CD4-positive, CD25-positive, alpha-beta regulatory T cell (primary cell): ENCODE measurements at regions not wholly inside any gene's neighbourhood (a gene's known extent, or its start where the extent isn't known, plus 50 kb on each side); places are given as distances from the start of the nearest gene placed in this dataset.
"Not testable (repeated sequence)": the region's sequence is repeated elsewhere in the genome, so short reads cannot be mapped to it uniquely, and the experiment has no call there.

Experiments used
- ATAC-seq, 2 donors: fragments of 150-1000 bp; cut with Tn5 transposase; one replicate each; pipeline ENCODE4 v1.10.0; 2021; ENCODE audit warnings: low read depth in 2 of 2, moderate number of reproducible peaks in 2 of 2, moderate library complexity in 1 of 2
- DNase-seq, 3 donors: peaks; one replicate each; pipeline versions ENCODE4 v3.0.0 to v3.0.0-alpha.2; 2012 to 2022; ENCODE audit warnings: mixed read lengths in 1 of 3
- H3K27ac ChIP-seq: one replicate; pipeline ENCODE4 v1.7.0; 2013; ENCODE audit warnings: mild to moderate bottlenecking, low read length; ENCODE audit not compliant: insufficient read depth, poor library complexity, severe bottlenecking
- H3K27me3 ChIP-seq: one replicate; pipeline ENCODE4 v1.7.0; 2013; ENCODE audit warnings: low read length; ENCODE audit not compliant: control insufficient read depth, insufficient read depth
- H3K36me3 ChIP-seq: one replicate; pipeline ENCODE4 v1.7.0; 2013; ENCODE audit warnings: mild to moderate bottlenecking, low read length, moderate library complexity; ENCODE audit not compliant: control insufficient read depth, insufficient read depth
- H3K4me1 ChIP-seq: 2 replicates; pipeline ENCODE4 v1.7.0; 2013; ENCODE audit warnings: mild to moderate bottlenecking, low read length; ENCODE audit not compliant: insufficient read depth, control insufficient read depth, poor library complexity, severe bottlenecking
- H3K4me3 ChIP-seq: one replicate; pipeline ENCODE4 v1.7.0; 2013; ENCODE audit warnings: low read depth, mild to moderate bottlenecking, low read length, moderate library complexity
- H3K9me3 ChIP-seq, 2 experiments: 1 replicate in 1 of 2; 2 replicates in 1 of 2; pipeline ENCODE4 v1.7.0; 2013; ENCODE audit warnings: low read length in 2 of 2, mild to moderate bottlenecking in 1 of 2, moderate library complexity in 1 of 2; ENCODE audit not compliant: control insufficient read depth in 2 of 2
- H3K27ac Mint-ChIP-seq, 3 donors: one replicate each; pipeline ENCODE4 v1.8.0; 2020 to 2022; ENCODE audit warnings: mild to moderate bottlenecking in 3 of 3, mixed read lengths in 3 of 3, moderate library complexity in 2 of 3
- H3K27me3 Mint-ChIP-seq: one replicate; pipeline ENCODE4 v1.8.0; 2022; ENCODE audit warnings: mild to moderate bottlenecking, mixed read lengths
- H3K36me3 Mint-ChIP-seq: one replicate; pipeline ENCODE4 v1.8.0; 2020; ENCODE audit warnings: mixed read lengths
- H3K4me1 Mint-ChIP-seq, 4 donors: one replicate each; pipeline ENCODE4 v1.8.0; 2020 to 2022; ENCODE audit warnings: mixed read lengths in 4 of 4, mild to moderate bottlenecking in 1 of 4
- H3K4me3 Mint-ChIP-seq, 4 donors: one replicate each; pipeline ENCODE4 v1.8.0; 2020 to 2022; ENCODE audit warnings: mild to moderate bottlenecking in 4 of 4, mixed read lengths in 4 of 4, moderate library complexity in 3 of 4
- H3K9me3 Mint-ChIP-seq, 7 donors: one replicate each; pipeline ENCODE4 v1.8.0; 2020 to 2022; ENCODE audit warnings: mixed read lengths in 7 of 7, mild to moderate bottlenecking in 3 of 7, moderate library complexity in 2 of 7

DNA sequence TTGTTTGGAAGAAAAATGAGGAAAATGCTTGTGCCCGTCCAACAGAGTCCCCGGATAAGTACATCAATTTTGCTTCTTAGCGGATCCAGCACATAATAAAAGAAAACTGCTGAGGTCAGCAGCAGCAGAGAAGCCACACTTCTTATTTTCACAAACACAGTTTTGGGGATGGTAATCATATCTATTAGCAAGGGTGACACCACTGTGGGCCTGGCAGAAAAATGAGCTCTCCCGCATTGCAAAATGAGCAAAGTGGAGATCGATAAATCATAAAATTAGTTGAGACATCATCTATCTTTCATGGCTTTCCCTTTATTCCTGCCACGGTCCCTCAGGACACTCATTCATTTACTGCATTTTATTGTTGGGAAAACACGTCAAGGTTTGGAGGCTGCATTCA lies 186.4 kb downstream of the NPIPA7 start:
- not testable (repeated sequence) for H3K4me3 ChIP-seq, H3K27ac ChIP-seq, H3K27me3 Mint-ChIP-seq, H3K9me3 Mint-ChIP-seq, H3K27me3 ChIP-seq, ATAC-seq, H3K4me3 Mint-ChIP-seq, DNase-seq, H3K4me1 ChIP-seq, H3K4me1 Mint-ChIP-seq, H3K9me3 ChIP-seq, H3K36me3 Mint-ChIP-seq, H3K27ac Mint-ChIP-seq, H3K36me3 ChIP-seq

GRCh38 chr16:16570055-16570454 lies 191.1 kb downstream of the NPIPA7 start:
- not testable (repeated sequence) for ATAC-seq, H3K4me3 Mint-ChIP-seq, H3K27me3 ChIP-seq, H3K4me3 ChIP-seq, H3K27ac Mint-ChIP-seq, H3K9me3 Mint-ChIP-seq, H3K27me3 Mint-ChIP-seq, H3K27ac ChIP-seq, H3K36me3 ChIP-seq, H3K4me1 Mint-ChIP-seq, H3K36me3 Mint-ChIP-seq, DNase-seq, H3K4me1 ChIP-seq, H3K9me3 ChIP-seq

- not testable (repeated sequence) for DNase-seq
Observed at GRCh38 chr16:16570874-16571273, 191.9 kb downstream of the NPIPA7 start.

DNA sequence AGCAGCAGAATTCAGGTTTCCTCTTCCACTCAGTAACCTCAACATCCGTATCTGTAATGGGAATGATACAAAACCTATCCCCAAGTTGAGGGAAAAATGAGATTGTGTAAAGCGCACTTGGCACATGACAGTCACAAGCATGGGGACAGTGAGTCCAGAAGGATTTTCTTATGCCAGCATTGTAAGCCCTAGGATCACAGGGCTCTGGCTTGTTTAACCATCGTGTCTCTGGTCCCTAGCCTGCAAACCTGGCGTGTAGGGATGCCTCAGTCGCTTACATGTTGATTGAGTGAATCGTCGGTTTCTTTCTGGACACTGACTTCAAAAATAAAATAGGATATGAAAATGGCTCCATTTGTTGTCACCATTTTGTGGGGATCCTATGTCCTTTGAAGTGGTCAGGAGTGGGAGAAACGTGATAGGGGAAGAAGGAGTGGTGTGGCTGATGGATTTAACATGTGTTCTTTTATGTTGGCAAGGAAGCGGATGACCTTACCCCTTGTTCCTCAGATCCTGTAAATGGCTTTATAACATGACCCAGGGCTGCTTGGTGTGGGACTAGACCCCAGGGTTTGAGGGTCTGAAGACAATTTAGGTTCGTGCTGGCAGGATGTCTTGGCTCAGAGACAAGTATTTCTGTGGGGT lies 193.3 kb downstream of the NPIPA7 start:
- not testable (repeated sequence) for ATAC-seq, H3K9me3 ChIP-seq

More at GRCh38 chr16:16570874-16571273, 191.9 kb downstream of the NPIPA7 start:
- not testable (repeated sequence) for H3K27ac ChIP-seq, H3K4me3 ChIP-seq, H3K36me3 Mint-ChIP-seq, H3K9me3 Mint-ChIP-seq, H3K27ac Mint-ChIP-seq, H3K9me3 ChIP-seq, H3K27me3 Mint-ChIP-seq, H3K4me1 Mint-ChIP-seq, H3K27me3 ChIP-seq, H3K36me3 ChIP-seq, H3K4me3 Mint-ChIP-seq, ATAC-seq, H3K4me1 ChIP-seq

GRCh38 chr16:16577062-16577461 lies 198.1 kb downstream of the NPIPA7 start:
- H3K9me3 Mint-ChIP-seq, ATAC-seq, H3K27me3 Mint-ChIP-seq, H3K9me3 ChIP-seq, H3K4me3 Mint-ChIP-seq, H3K4me1 Mint-ChIP-seq, H3K4me1 ChIP-seq, H3K36me3 Mint-ChIP-seq, H3K27ac ChIP-seq, H3K36me3 ChIP-seq, DNase-seq, H3K27me3 ChIP-seq, H3K27ac Mint-ChIP-seq, H3K4me3 ChIP-seq: not testable (repeated sequence)

More for the DNA sequence above, 193.3 kb downstream of the NPIPA7 start:
- H3K4me1 ChIP-seq, H3K36me3 ChIP-seq, H3K27me3 Mint-ChIP-seq, H3K4me3 ChIP-seq, H3K4me1 Mint-ChIP-seq, H3K4me3 Mint-ChIP-seq, H3K27ac Mint-ChIP-seq, H3K9me3 Mint-ChIP-seq, H3K27ac ChIP-seq, DNase-seq, H3K36me3 Mint-ChIP-seq, H3K27me3 ChIP-seq: not testable (repeated sequence)

DNA sequence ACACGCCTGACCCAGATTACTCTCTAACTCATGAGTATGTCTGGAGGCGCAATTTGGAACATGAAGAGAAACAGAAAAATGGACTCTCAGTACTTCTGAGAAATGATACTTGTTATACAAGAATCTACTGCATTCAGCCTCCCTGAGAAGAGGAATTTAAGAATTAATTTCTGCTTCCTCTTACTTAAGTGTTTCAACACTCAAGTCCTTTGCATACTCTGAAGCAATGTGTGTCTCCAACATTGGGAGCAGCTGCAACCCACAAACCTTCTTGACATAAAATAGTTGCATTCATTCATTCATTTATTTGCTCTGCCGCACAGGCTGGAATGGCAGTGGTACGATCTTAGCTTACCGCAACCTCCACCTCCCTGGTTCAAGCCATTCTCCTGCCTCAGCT lies 199.8 kb downstream of the NPIPA7 start:
- no peak overlapping the region for H3K27ac ChIP-seq
- no peak for ATAC-seq
- H3K27me3 ChIP-seq, result no peaks in the 10 kb centered on the region
- Mint-ChIP-seq H3K36me3 (no peaks in the 10 kb centered on the region), H3K27ac (no peak overlapping the region), H3K4me1 (no peaks in the 10 kb centered on the region), H3K9me3 (no peaks in the 10 kb centered on the region), H3K27me3 (no peaks in the 10 kb centered on the region), H3K4me3 (no peak overlapping the region)
- H3K4me3 ChIP-seq, result no peak overlapping the region
- H3K9me3 ChIP-seq, result no peaks in the 10 kb centered on the region
- no peaks in the 10 kb centered on the region for H3K36me3 ChIP-seq
- DNase-seq, result no peak
- H3K4me1 ChIP-seq, result no peaks in the 10 kb centered on the region

- not testable (repeated sequence) for ATAC-seq, H3K9me3 ChIP-seq, H3K36me3 Mint-ChIP-seq, H3K4me1 ChIP-seq, H3K27ac Mint-ChIP-seq, H3K9me3 Mint-ChIP-seq, DNase-seq, H3K4me3 ChIP-seq, H3K4me3 Mint-ChIP-seq, H3K4me1 Mint-ChIP-seq, H3K36me3 ChIP-seq, H3K27me3 Mint-ChIP-seq, H3K27me3 ChIP-seq, H3K27ac ChIP-seq
Observed at GRCh38 chr16:16582916-16583315, 204.0 kb downstream of the NPIPA7 start.

- H3K27me3 Mint-ChIP-seq, H3K4me1 ChIP-seq, H3K27me3 ChIP-seq, H3K4me3 ChIP-seq, H3K4me3 Mint-ChIP-seq, H3K36me3 ChIP-seq, H3K4me1 Mint-ChIP-seq, H3K36me3 Mint-ChIP-seq, ATAC-seq, H3K27ac ChIP-seq, H3K27ac Mint-ChIP-seq, DNase-seq, H3K9me3 Mint-ChIP-seq, H3K9me3 ChIP-seq: not testable (repeated sequence)
Observed at GRCh38 chr16:16586073-16586651, 207.2 kb downstream of the NPIPA7 start.
